ENCODE measurements at regions not wholly inside any gene's neighbourhood (a gene's known extent, or its start where the extent isn't known, plus 50 kb on each side); places are given as distances from the start of the nearest gene placed in this dataset.

GRCh38 chr10:63843107-63843506 is 321.9 kb downstream of the REEP3 start:
- TF ChIP-seq CTCF (conservative IDR thresholded peaks at IDR 0.05; ENCODE audit: low read depth, low read length) (no peak), EZH2 (IDR thresholded peaks at IDR 0.05; ENCODE audit: borderline replicate concordance, low read depth, low read length, poor library complexity, severe bottlenecking) (no peak)

All from A673 (cell line).